NCI-H1694 (cell line): ENCODE measurements at regions not wholly inside any gene's neighbourhood (a gene's known extent, or its start where the extent isn't known, plus 50 kb on each side); places are given as distances from the start of the nearest gene placed in this dataset.
"Not testable (repeated sequence)": the region's sequence is repeated elsewhere in the genome, so short reads cannot be mapped to it uniquely, and the experiment has no call there.

Experiments
- DNase-seq: peaks from one replicate; lab custom pipeline; 2025; lab: John Stamatoyannopoulos, UW

- DNase-seq: no peak
Observed at GRCh38 chrX:109879991-109880390, 122.9 kb upstream of the TMEM164 start.

- DNase-seq: no peak
Observed at GRCh38 chrX:109880629-109881028, 122.3 kb upstream of the TMEM164 start.

- DNase-seq: peak; percentile 4
Observed at GRCh38 chrX:109886122-109886761, 116.7 kb upstream of the TMEM164 start.

- no peak for DNase-seq
Observed at GRCh38 chrX:109889289-109890006, 113.5 kb upstream of the TMEM164 start.

- no peak for DNase-seq
Observed at GRCh38 chrX:109890300-109890699, 112.6 kb upstream of the TMEM164 start.

- DNase-seq: peak; percentile 48
Observed at GRCh38 chrX:109890910-109891502, 111.9 kb upstream of the TMEM164 start.

- DNase-seq: not testable (repeated sequence)
Observed at GRCh38 chrX:109896024-109896423, 106.9 kb upstream of the TMEM164 start.

- DNase-seq: no peak
Observed at GRCh38 chrX:109902665-109903064, 100.2 kb upstream of the TMEM164 start.

- peak; percentile 9 for DNase-seq
Observed at GRCh38 chrX:109911046-109911445, 91.9 kb upstream of the TMEM164 start.

- DNase-seq: not testable (repeated sequence)
Observed at GRCh38 chrX:109912993-109913392, 89.9 kb upstream of the TMEM164 start.

- DNase-seq: no peak
Observed at GRCh38 chrX:109914114-109914849, 88.6 kb upstream of the TMEM164 start.

- no peak for DNase-seq
Observed at GRCh38 chrX:109918753-109919152, 84.2 kb upstream of the TMEM164 start.

GRCh38 chrX:109920325-109920724 lies 82.6 kb upstream of the TMEM164 start:
- no peak for DNase-seq

GRCh38 chrX:109920868-109921267 lies 82.0 kb upstream of the TMEM164 start:
- no peak for DNase-seq

GRCh38 chrX:109922190-109922589 lies 80.7 kb upstream of the TMEM164 start:
- no peak for DNase-seq

GRCh38 chrX:109925003-109925402 lies 77.9 kb upstream of the TMEM164 start:
- DNase-seq: not testable (repeated sequence)

- no peak for DNase-seq
Observed at GRCh38 chrX:109925656-109926055, 77.3 kb upstream of the TMEM164 start.

GRCh38 chrX:109926118-109926517 lies 76.8 kb upstream of the TMEM164 start:
- no peak for DNase-seq

GRCh38 chrX:109926743-109927662 lies 75.9 kb upstream of the TMEM164 start:
- no peak for DNase-seq

GRCh38 chrX:109927663-109928273 lies 75.1 kb upstream of the TMEM164 start:
- DNase-seq: no peak
